Ovary (tissue), 7 donors: ENCODE measurements at regions not wholly inside any gene's neighbourhood (a gene's known extent, or its start where the extent isn't known, plus 50 kb on each side); places are given as distances from the start of the nearest gene placed in this dataset.

Source experiments
- DNase-seq, 5 donors: peaks; one replicate each; pipeline ENCODE4 v3.0.0-alpha.2; 2019 to 2020
- H3K27ac ChIP-seq, 2 donors: fragments of 200-600 bp; one replicate each; pipeline versions ENCODE4 v1.5.1 to v1.8.0; 2019 to 2022
- H3K27me3 ChIP-seq: fragments of 200-600 bp; one replicate; pipeline ENCODE4 v1.8.0; 2022
- H3K36me3 ChIP-seq: fragments of 200-600 bp; sonication (generic); one replicate; pipeline ENCODE4 v1.5.1; 2019
- H3K4me1 ChIP-seq: one replicate; pipeline ENCODE4 v1.8.1; 2013; ENCODE audit warnings: mild to moderate bottlenecking, moderate library complexity; ENCODE audit not compliant: insufficient read depth
- H3K4me3 ChIP-seq: fragments of 200-600 bp; sonication (generic); one replicate; pipeline ENCODE4 v1.5.1; 2017
- H3K9me3 ChIP-seq, 2 donors: fragments of 200-600 bp in 1 of 2; sonication (generic) in 1 of 2; one replicate each; pipeline versions ENCODE4 v1.5.1 to v1.8.1; 2013 to 2019; ENCODE audit warnings: mild to moderate bottlenecking in 1 of 2, moderate library complexity in 1 of 2
- EP300 ChIP-seq: sonication (generic); formaldehyde crosslinking; IDR thresholded peaks from one replicate; pipeline ENCODE4 v1.6.1; 2017; ENCODE audit warnings: antibody characterized with exemption
- POLR2A ChIP-seq: fragments of 450-650 bp; IDR thresholded peaks from one replicate; pipeline ENCODE4 v1.6.1; 2017; ENCODE audit warnings: antibody characterized with exemption, mild to moderate bottlenecking, moderate library complexity
- WGBS, 3 donors: extraction: QIAGEN DNeasy Blood & Tissue Kit in 1 of 3; methylation state at CpG; one replicate each; pipeline versions ENCODE4 v1.1.5 to v1.1.7; 2013 to 2017; 5-methylcytosine and 5-hydroxymethylcytosine counted together
- intact Hi-C, 4 donors: fragments of 100-400 bp; cut with DNase I; formaldehyde crosslinking; loops; one replicate each; pipeline versions ENCODE4 v1.11.0 to v1.15.1; 2022 to 2023
- TF ChIP-seq, protein P1 (sequence below), 3 donors: fragments of 450-650 bp in 2 of 3; fragments of 200-600 bp in 1 of 3; IDR thresholded peaks; one replicate each; pipeline versions ENCODE4 v1.5.1 to v1.8.0; 2016 to 2022; ENCODE audit warnings: antibody characterized with exemption in 3 of 3, mild to moderate bottlenecking in 1 of 3
- donor health status: DM: no; HTN: no; CAD: no; lungs with moderate emphysema.
- donor health status: DM: no; HTN: no; CAD: no.
- donor health status: Bipolar disorder and iron deficiency.
- donor health status: DM: no; HTN: no; CAD: no.
- donor health status: DM: yes; HTN: yes; CAD: no.

DNA sequence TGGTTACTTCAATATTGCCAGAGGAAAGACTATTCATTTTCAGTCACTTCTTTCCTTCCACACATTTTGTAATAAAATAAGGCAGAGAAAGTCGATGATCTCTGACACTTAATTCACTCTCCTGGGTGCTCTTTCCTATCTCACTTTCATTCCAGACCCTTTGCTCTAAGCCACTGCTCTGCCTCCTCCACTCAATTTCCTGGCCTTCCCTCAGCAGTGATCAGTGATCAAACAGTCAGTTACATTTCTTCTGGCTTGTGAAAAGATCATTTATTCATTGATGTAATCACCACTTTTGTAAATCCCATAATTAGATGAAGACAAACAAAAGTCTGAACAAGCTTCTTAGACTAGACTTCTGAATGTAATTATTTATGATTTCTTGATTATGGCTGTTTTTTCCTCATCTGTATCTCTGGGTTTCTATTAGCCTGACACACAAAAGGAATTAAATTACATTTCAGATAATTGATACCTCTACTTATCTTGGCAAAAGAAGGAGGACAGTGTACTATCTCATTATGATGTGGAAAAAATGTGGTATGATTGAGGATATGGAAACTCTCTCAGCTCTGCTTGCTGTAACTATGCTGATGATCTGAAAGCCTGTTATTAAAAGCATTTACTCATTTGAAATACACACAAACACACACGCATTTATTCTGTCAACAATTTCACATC is 1102.3 kb downstream of the GRM8 start:
- TF ChIP-seq, protein P1, sequence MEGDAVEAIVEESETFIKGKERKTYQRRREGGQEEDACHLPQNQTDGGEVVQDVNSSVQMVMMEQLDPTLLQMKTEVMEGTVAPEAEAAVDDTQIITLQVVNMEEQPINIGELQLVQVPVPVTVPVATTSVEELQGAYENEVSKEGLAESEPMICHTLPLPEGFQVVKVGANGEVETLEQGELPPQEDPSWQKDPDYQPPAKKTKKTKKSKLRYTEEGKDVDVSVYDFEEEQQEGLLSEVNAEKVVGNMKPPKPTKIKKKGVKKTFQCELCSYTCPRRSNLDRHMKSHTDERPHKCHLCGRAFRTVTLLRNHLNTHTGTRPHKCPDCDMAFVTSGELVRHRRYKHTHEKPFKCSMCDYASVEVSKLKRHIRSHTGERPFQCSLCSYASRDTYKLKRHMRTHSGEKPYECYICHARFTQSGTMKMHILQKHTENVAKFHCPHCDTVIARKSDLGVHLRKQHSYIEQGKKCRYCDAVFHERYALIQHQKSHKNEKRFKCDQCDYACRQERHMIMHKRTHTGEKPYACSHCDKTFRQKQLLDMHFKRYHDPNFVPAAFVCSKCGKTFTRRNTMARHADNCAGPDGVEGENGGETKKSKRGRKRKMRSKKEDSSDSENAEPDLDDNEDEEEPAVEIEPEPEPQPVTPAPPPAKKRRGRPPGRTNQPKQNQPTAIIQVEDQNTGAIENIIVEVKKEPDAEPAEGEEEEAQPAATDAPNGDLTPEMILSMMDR (IDR thresholded peaks at IDR 0.05) = no peak
- TF ChIP-seq POLR2A (no peak), EP300 (no peak)
- WGBS, 3 donors = 21 to 23% (median 22%) methylated on average over 2 of the region's 2 CpGs
- no peaks in the 10 kb centered on the region for H3K4me1 ChIP-seq
- no peaks in the 10 kb centered on the region for H3K27me3 ChIP-seq
- H3K4me3 ChIP-seq = no peak overlapping the region
- DNase-seq = no peak
- H3K36me3 ChIP-seq = no peaks in the 10 kb centered on the region
- no peak overlapping the region for H3K27ac ChIP-seq
- no peaks in the 10 kb centered on the region for H3K9me3 ChIP-seq
- intact Hi-C loops = no loop called here

- intact Hi-C loops = no loop called here
- TF ChIP-seq, protein P1 (IDR thresholded peaks at IDR 0.05) = no peak
- TF ChIP-seq EP300 (no peak), POLR2A (no peak)
- Histone ChIP-seq H3K27me3 (no peaks in the 10 kb centered on the region), H3K4me3 (no peak overlapping the region), H3K36me3 (no peaks in the 10 kb centered on the region), H3K27ac (no peak overlapping the region), H3K9me3 (no peaks in the 10 kb centered on the region), H3K4me1 (no peaks in the 10 kb centered on the region)
- DNase-seq = no peak
Measured at GRCh38 chr7:126140858-126141466, 1111.8 kb downstream of the GRM8 start.

GRCh38 chr7:126119981-126120380 is 1132.8 kb downstream of the GRM8 start:
- no peaks in the 10 kb centered on the region for H3K4me1 ChIP-seq
- no peaks in the 10 kb centered on the region for H3K9me3 ChIP-seq
- H3K27me3 ChIP-seq = no peaks in the 10 kb centered on the region
- H3K36me3 ChIP-seq = no peaks in the 10 kb centered on the region
- H3K27ac ChIP-seq = no peak overlapping the region
- no peak for TF ChIP-seq POLR2A
- TF ChIP-seq EP300 = no peak
- TF ChIP-seq, protein P1 (IDR thresholded peaks at IDR 0.05) = no peak
- intact Hi-C loops = no loop called here
- 41 to 52% (median 45%) methylated on average over 1 of the region's 1 CpG for WGBS, 3 donors
- no peak overlapping the region for H3K4me3 ChIP-seq
- no peak for DNase-seq

DNA sequence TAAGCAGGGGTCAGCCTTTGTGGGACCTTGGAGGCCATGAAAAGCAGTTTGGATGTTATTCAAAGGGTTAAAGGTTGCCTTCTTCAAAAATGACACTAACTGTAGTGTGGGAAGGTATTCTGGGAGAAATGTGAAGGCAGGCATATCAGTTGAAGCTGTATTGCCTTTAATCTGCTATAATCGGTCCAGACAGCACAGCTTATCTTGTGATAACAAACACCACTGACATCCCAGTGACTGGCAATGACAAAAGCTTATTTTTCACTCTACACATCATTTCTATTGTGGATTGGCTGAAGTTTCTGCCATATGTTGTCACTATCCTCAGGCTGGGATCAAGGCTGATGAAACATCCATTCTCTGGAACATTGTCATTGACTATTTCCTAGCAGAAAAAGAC is 1149.2 kb downstream of the GRM8 start:
- WGBS, 3 donors = 3 to 27% (median 16%) methylated on average over 1 of the region's 1 CpG
- Histone ChIP-seq H3K4me1 (no peaks in the 10 kb centered on the region), H3K9me3 (no peaks in the 10 kb centered on the region), H3K27ac (no peak overlapping the region), H3K4me3 (no peak overlapping the region), H3K27me3 (no peaks in the 10 kb centered on the region), H3K36me3 (no peaks in the 10 kb centered on the region)
- TF ChIP-seq POLR2A (no peak), EP300 (no peak)
- TF ChIP-seq, protein P1 (IDR thresholded peaks at IDR 0.05) = no peak
- no peak for DNase-seq
- intact Hi-C loops = no loop called here
